HEK293T (cell line): ENCODE measurements at regions not wholly inside any gene's neighbourhood (a gene's known extent, or its start where the extent isn't known, plus 50 kb on each side); places are given as distances from the start of the nearest gene placed in this dataset.

Experiments
- SUZ12 ChIP-seq: fragments of 450-650 bp; IDR thresholded peaks from 2 replicates; pipeline ENCODE4 v1.6.1; 2016; ENCODE audit warnings: mild to moderate bottlenecking
- TF ChIP-seq, protein P1 (sequence below): fragments of 450-650 bp; IDR thresholded peaks from 2 replicates; pipeline ENCODE4 v1.6.1; 2016

DNA sequence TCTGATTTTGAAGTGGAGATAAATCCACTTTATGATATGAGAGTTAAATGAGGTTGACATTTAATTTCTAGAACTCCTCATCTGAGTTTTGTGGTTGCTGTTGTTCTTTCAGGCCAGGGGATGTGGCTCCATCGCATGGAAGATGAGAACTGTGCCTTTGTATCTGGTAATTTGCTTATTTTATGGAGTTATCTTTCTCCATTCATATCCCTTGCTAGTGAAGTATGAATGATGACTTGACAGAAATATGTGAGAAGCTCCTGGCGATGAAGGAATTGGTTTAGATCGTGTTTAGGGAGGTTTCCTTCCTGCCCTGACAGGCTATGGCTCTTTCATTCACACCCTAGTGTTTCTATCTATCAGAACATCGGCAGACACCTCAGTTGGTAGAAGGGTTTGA is 393.7 kb downstream of the ETS1 start:
- no peak for TF ChIP-seq SUZ12
- TF ChIP-seq, protein P1, sequence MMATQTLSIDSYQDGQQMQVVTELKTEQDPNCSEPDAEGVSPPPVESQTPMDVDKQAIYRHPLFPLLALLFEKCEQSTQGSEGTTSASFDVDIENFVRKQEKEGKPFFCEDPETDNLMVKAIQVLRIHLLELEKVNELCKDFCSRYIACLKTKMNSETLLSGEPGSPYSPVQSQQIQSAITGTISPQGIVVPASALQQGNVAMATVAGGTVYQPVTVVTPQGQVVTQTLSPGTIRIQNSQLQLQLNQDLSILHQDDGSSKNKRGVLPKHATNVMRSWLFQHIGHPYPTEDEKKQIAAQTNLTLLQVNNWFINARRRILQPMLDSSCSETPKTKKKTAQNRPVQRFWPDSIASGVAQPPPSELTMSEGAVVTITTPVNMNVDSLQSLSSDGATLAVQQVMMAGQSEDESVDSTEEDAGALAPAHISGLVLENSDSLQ = no peak
